ENCODE measurements at regions not wholly inside any gene's neighbourhood (a gene's known extent, or its start where the extent isn't known, plus 50 kb on each side); places are given as distances from the start of the nearest gene placed in this dataset.
A peak's percentile ranks its signal among the peaks of the same experiment; 100 is the strongest.

DNA sequence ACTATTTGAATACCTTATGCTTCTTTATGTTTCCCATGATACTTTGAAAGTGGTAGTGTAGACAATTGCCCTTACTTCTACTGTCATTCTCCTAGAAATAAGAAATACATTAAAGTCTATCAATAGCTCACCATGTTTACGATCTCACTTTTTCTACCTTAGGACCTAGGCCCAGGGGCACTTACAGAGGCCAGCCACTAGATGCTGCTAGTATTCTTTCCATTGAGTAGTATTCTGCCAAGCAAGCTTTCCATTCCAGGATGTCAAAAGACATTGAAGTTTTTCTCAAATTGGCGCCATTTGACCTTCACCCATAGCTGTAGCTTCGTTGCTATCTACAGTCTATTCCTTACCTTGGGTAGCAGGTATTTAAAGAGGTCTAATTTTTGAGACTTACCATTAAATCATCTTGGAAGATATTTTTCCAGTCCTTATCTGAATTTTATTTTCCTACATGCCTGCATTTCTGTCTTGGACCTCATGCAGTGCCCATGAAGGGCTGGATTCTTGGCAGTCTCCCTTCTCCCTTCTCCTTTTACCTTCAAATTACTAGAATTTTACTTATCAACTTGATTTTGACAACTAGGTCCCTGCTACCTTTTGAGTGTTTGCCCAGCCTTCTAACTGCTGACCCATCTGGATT, 246.0 kb upstream of the NUDT12 start:
- H3K4me3 ChIP-seq: no peak overlapping the region
- intact Hi-C loops (cut with DNase I): no loop called here
- H3K4me1 ChIP-seq: no peaks in the 10 kb centered on the region
- H3K27ac ChIP-seq: no peak overlapping the region
- H3K27me3 ChIP-seq: no peaks in the 10 kb centered on the region
- TF ChIP-seq CTCF (IDR thresholded peaks at IDR 0.05): peak; percentile 7 to 70 (median 54)
- no peaks in the 10 kb centered on the region for H3K36me3 ChIP-seq
- ATAC-seq: peak in 4 of 8 donors; percentile 33 to 61 (median 42)
- no peak for DNase-seq
- H3K9me3 ChIP-seq: no peaks in the 10 kb centered on the region
- WGBS, 2 donors: 28 to 38% methylated on average over 3 of the region's 3 CpGs

DNA sequence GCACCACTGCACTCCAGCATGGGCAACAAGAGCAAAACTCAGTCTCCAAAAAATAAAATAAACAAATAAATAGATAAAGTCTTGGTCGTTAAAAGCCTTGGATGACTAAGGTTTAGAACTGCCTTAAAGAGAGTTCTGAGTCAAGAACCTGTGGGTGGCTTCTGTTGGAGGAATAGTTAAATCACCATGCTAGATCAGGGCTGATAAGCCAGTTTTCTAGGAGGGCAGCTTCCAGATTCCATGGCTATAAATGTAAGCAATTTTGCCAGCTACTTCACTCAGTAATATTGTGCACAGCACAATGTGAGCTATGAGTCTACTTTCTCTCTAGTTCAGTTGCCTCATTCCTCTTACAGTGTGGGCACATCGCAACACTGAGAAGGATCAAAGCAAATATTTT, 242.1 kb upstream of the NUDT12 start:
- no peak for DNase-seq
- no peak for TF ChIP-seq CTCF (IDR thresholded peaks at IDR 0.05)
- no peak overlapping the region for H3K4me3 ChIP-seq
- WGBS, 2 donors: 84 to 88% methylated on average over 2 of the region's 2 CpGs
- ATAC-seq: no peak
- H3K9me3 ChIP-seq: no peaks in the 10 kb centered on the region
- no peaks in the 10 kb centered on the region for H3K36me3 ChIP-seq
- intact Hi-C loops (cut with DNase I): no loop called here
- H3K27me3 ChIP-seq: no peaks in the 10 kb centered on the region
- no peak overlapping the region for H3K27ac ChIP-seq
- H3K4me1 ChIP-seq: no peaks in the 10 kb centered on the region

GRCh38 chr5:103801681-103802080, 239.1 kb upstream of the NUDT12 start:
- 77 to 82% methylated on average over 1 of the region's 1 CpG for WGBS, 2 donors
- ATAC-seq: no peak
- intact Hi-C loops (cut with DNase I): no loop called here

DNA sequence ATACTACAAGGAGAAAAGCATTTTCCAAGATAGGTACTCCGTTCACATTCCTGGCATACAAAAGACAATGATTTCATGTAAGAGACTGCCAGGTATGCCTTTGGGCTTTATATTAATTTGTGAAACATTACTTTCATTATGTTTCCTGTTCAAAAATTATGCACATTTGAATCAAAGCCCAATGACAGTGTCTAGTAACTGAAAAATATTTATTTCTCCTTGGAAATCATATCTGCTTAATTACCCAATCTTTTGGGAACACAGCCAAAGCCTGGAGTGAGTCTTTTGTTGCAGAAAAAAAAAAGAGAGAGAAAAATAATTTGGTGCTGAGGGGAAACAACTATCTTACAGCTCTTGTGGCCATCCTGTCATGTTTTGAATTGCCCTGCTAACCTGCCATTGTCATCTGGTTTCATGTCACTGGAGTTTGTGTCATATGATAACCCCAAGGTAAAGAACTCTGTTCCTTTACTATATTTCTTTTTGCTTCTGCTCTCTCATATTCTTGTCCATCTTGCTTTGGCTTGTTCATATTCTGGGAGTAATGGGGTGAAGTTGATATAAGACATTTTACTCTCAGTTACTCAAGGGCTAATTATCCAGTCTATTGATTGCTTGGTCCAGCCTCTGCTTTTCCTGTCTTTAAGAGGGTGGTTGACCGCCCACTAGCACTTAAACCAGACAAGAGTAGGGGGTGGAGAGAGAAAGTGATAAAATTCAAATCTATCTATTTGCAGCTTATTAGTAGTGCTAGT, 238.3 kb upstream of the NUDT12 start:
- H3K9me3 ChIP-seq: peaks cover 0 to 15% (median 0%) of the 10 kb centered on the region in 11 donors
- H3K27ac ChIP-seq: no peak overlapping the region
- WGBS, 2 donors: 47% methylated on average over 2 of the region's 2 CpGs
- H3K36me3 ChIP-seq: no peaks in the 10 kb centered on the region
- TF ChIP-seq CTCF (IDR thresholded peaks at IDR 0.05): no peak
- H3K4me3 ChIP-seq: no peak overlapping the region
- intact Hi-C loops (cut with DNase I): no loop called here
- no peaks in the 10 kb centered on the region for H3K27me3 ChIP-seq
- ATAC-seq (no peak), DNase-seq (no peak)
- H3K4me1 ChIP-seq: no peaks in the 10 kb centered on the region

More at GRCh38 chr5:103801681-103802080, 239.1 kb upstream of the NUDT12 start:
- Histone ChIP-seq H3K27me3 (no peaks in the 10 kb centered on the region), H3K9me3 (peaks cover 0 to 9% (median 0%) of the 10 kb centered on the region in 11 donors), H3K4me3 (no peak overlapping the region), H3K36me3 (no peaks in the 10 kb centered on the region), H3K4me1 (no peaks in the 10 kb centered on the region), H3K27ac (no peak overlapping the region)
- TF ChIP-seq CTCF (IDR thresholded peaks at IDR 0.05): no peak
- no peak for DNase-seq
